H1 (cell line): ENCODE measurements at regions not wholly inside any gene's neighbourhood (a gene's known extent, or its start where the extent isn't known, plus 50 kb on each side); places are given as distances from the start of the nearest gene placed in this dataset.

ENCODE experiments used
- NANOG ChIP-seq: IDR thresholded peaks from 2 replicates; pipeline ENCODE4 v1.6.1; 2011; ENCODE audit warnings: low read length, low read depth, mild to moderate bottlenecking, inconsistent platforms; ENCODE audit not compliant: insufficient read depth, poor library complexity, severe bottlenecking
- TF ChIP-seq, protein P1 (sequence below): IDR thresholded peaks from 2 replicates; pipeline ENCODE4 v1.6.1; 2011; ENCODE audit warnings: low read length, improper control_type of control experiment

DNA sequence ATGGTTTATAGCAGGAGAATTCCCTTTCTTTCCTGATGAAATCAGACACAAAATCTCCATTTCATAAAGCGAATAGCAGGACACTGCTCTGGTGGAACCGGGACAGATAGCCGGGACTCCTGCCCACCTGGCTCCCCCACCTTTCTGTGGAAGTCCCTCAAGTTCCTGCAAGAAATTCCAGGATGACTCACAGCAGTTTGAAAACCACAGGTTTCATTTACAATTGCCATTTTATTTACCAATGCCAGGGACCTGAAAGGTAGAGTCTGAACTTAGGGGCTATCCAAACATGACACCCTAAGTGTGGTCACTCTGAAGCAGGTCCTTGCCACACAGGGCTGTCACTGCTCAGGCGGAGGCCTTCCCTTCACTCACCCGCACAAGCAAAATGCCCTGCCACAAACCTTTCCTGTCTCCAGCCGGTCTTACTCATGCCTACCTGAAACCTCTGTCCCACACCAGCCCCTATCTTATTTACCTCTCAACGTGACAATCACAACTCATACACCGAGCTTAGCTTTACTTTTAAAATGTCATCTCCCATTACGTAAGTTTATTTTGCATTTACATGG lies 63.3 kb upstream of the TAF1L start (continued):
- no peak for TF ChIP-seq NANOG
- TF ChIP-seq, protein P1, sequence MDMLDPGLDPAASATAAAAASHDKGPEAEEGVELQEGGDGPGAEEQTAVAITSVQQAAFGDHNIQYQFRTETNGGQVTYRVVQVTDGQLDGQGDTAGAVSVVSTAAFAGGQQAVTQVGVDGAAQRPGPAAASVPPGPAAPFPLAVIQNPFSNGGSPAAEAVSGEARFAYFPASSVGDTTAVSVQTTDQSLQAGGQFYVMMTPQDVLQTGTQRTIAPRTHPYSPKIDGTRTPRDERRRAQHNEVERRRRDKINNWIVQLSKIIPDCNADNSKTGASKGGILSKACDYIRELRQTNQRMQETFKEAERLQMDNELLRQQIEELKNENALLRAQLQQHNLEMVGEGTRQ = no peak
